NT2/D1 (cell line): ENCODE measurements at regions not wholly inside any gene's neighbourhood (a gene's known extent, or its start where the extent isn't known, plus 50 kb on each side); places are given as distances from the start of the nearest gene placed in this dataset.

Experiments
- DNase-seq: peaks from one replicate; pipeline ENCODE4 v3.0.0-alpha.2; 2011; ENCODE audit warnings: low read depth, low spot score
- H3K27me3 ChIP-seq: 2 replicates; pipeline ENCODE4 v1.6.0; 2011; ENCODE audit warnings: mild to moderate bottlenecking; ENCODE audit not compliant: insufficient read length, insufficient read depth
- H3K36me3 ChIP-seq: 2 replicates; pipeline ENCODE4 v1.6.1; 2011; ENCODE audit warnings: mild to moderate bottlenecking, low read length, mixed read lengths; ENCODE audit not compliant: insufficient read depth, insufficient read length
- H3K4me1 ChIP-seq: 2 replicates; pipeline ENCODE4 v1.5.1; 2011; ENCODE audit not compliant: insufficient read depth, insufficient read length
- H3K4me3 ChIP-seq: 2 replicates; pipeline ENCODE4 v1.5.1; 2011; ENCODE audit warnings: low read depth; ENCODE audit not compliant: insufficient read length
- H3K9ac ChIP-seq: 2 replicates; pipeline ENCODE4 v1.6.0; 2011; ENCODE audit warnings: low read depth; ENCODE audit not compliant: insufficient read length
- H3K9me3 ChIP-seq: 2 replicates; pipeline ENCODE4 v1.5.1; 2011; ENCODE audit warnings: mild to moderate bottlenecking, low read length; ENCODE audit not compliant: insufficient read depth
- SUZ12 ChIP-seq: IDR thresholded peaks from 2 replicates; pipeline ENCODE4 v1.6.1; 2011; ENCODE audit not compliant: insufficient read length, insufficient read depth; ENCODE audit errors: extremely low read depth
- YY1 ChIP-seq: IDR thresholded peaks from 2 replicates; pipeline ENCODE4 v1.6.1; 2011; ENCODE audit not compliant: insufficient read length, insufficient read depth
- ZNF274 ChIP-seq: IDR thresholded peaks from 2 replicates; pipeline ENCODE4 v1.6.1; 2011; ENCODE audit warnings: mild to moderate bottlenecking, low read depth, low read length

DNA sequence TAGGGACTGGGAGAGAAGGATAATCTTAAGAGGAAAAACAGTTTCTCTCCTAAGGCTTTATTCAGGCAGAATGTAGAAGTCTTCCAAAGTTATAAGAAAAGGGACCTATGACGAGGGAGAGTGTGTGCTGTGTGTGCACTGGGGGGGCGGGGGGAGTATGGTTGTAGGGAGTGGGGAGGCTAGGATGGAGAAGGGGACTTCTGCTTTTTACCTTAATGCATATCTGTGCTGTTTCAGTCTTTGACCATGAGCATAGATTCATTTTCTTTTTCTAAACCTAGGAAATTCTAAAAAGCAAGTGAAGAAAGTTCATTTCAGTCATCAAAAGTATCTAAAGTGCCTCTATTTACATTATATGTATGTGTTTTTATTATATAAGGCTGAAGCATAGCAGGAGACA is 52.6 kb upstream of the RASA2 start:
- DNase-seq, result no peak
- no peaks in the 10 kb centered on the region for H3K9me3 ChIP-seq
- no peaks in the 10 kb centered on the region for H3K27me3 ChIP-seq
- peaks cover 3% of the 10 kb centered on the region for H3K4me1 ChIP-seq
- no peak for TF ChIP-seq ZNF274
- TF ChIP-seq YY1, result no peak
- TF ChIP-seq SUZ12, result no peak
- H3K9ac ChIP-seq, result no peak overlapping the region
- no peak overlapping the region for H3K4me3 ChIP-seq
- peaks cover 19% of the 10 kb centered on the region for H3K36me3 ChIP-seq

DNA sequence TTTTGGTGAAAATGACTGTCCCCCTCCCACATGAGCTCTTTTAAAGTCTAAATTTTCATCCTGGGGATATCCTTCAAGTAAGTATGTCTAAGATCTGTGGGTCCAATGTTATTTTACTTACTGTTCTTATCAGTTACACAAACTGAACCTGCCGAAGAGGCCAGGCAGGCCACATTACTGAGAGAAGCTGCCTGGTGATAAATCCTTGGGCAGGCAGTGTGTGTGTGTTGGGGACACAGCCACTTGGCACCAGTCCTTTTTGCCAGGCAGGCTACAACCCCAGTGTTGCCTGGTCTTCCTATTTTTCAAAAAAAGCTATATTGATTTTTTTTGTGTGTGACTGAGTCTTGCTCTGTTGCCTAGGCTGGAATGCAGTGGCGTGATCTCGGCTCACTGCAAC is 50.6 kb upstream of the RASA2 start:
- H3K9me3 ChIP-seq, result no peaks in the 10 kb centered on the region
- no peak for TF ChIP-seq ZNF274
- TF ChIP-seq YY1, result no peak
- TF ChIP-seq SUZ12, result no peak
- peaks cover 13% of the 10 kb centered on the region for H3K36me3 ChIP-seq
- no peak overlapping the region for H3K9ac ChIP-seq
- no peak for DNase-seq
- no peak overlapping the region for H3K4me3 ChIP-seq
- H3K27me3 ChIP-seq, result no peaks in the 10 kb centered on the region
- no peaks in the 10 kb centered on the region for H3K4me1 ChIP-seq
